ENCODE measurements at regions not wholly inside any gene's neighbourhood (a gene's known extent, or its start where the extent isn't known, plus 50 kb on each side); places are given as distances from the start of the nearest gene placed in this dataset.

- no peak for TF ChIP-seq CTCF (IDR thresholded peaks at IDR 0.05)
- TF ChIP-seq POLR2A (IDR thresholded peaks at IDR 0.05), result no peak
Observed at GRCh38 chr1:187959062-187959461, 1130.3 kb downstream of the PLA2G4A start.

Measured in body of pancreas (tissue), 4 donors.